Small intestine (tissue), 7 donors: ENCODE measurements at regions not wholly inside any gene's neighbourhood (a gene's known extent, or its start where the extent isn't known, plus 50 kb on each side); places are given as distances from the start of the nearest gene placed in this dataset.
"Not testable (repeated sequence)": the region's sequence is repeated elsewhere in the genome, so short reads cannot be mapped to it uniquely, and the experiment has no call there.

ENCODE experiments used
- DNase-seq, 2 donors: peaks; one replicate each; pipeline versions ENCODE4 v3.0.0 to v3.0.0-alpha.2; 2013
- FAIRE-seq: peaks from 2 replicates; lab custom pipeline; 2012; peaks lifted over from hg19 to GRCh38; lab: Jason Lieb, UNC
- H3K27ac ChIP-seq, 3 donors: one replicate each; pipeline ENCODE4 v1.5.1; 2013; ENCODE audit warnings: low read length in 2 of 3, mild to moderate bottlenecking in 2 of 3, control low read depth in 1 of 3, inconsistent platforms in 1 of 3, low read depth in 1 of 3, moderate library complexity in 1 of 3
- H3K27me3 ChIP-seq, 3 donors: one replicate each; pipeline ENCODE4 v1.6.1; 2013; ENCODE audit warnings: low read length in 3 of 3, inconsistent platforms in 1 of 3; ENCODE audit not compliant: control insufficient read depth in 3 of 3, insufficient read depth in 3 of 3
- H3K36me3 ChIP-seq, 3 donors: one replicate each; pipeline ENCODE4 v1.6.1; 2013; ENCODE audit warnings: low read length in 3 of 3, inconsistent platforms in 1 of 3, low read depth in 1 of 3, mild to moderate bottlenecking in 1 of 3, moderate library complexity in 1 of 3; ENCODE audit not compliant: control insufficient read depth in 3 of 3, insufficient read depth in 2 of 3
- H3K4me1 ChIP-seq, 3 donors: one replicate each; pipeline ENCODE4 v1.6.1; 2013; ENCODE audit warnings: low read length in 2 of 3, inconsistent platforms in 1 of 3, low read depth in 1 of 3, mild to moderate bottlenecking in 1 of 3, moderate library complexity in 1 of 3; ENCODE audit not compliant: control insufficient read depth in 3 of 3, insufficient read depth in 2 of 3
- H3K4me3 ChIP-seq, 3 donors: one replicate each; pipeline ENCODE4 v1.5.1; 2013; ENCODE audit warnings: low read length in 3 of 3, control low read depth in 1 of 3, inconsistent platforms in 1 of 3, low read depth in 1 of 3, mild to moderate bottlenecking in 1 of 3, moderate library complexity in 1 of 3
- H3K9me3 ChIP-seq, 2 donors: one replicate each; pipeline ENCODE4 v1.6.1; 2013; ENCODE audit warnings: low read depth in 1 of 2, low read length in 1 of 2; ENCODE audit not compliant: control insufficient read depth in 2 of 2, insufficient read depth in 1 of 2
- WGBS, 3 donors: extraction: QIAGEN DNeasy Blood & Tissue Kit; methylation state at CpG; one replicate each; pipeline ENCODE4 v1.1.7; 2013; 5-methylcytosine and 5-hydroxymethylcytosine counted together
- donor health status: healthy with polysubstance abuse.
- donor health status: control.
- donor health status: control.
- donor health status: Bipolar disorder and iron deficiency.
- donor health status: healthy.

- Histone ChIP-seq H3K4me1 (no peaks in the 10 kb centered on the region), H3K36me3 (no peaks in the 10 kb centered on the region), H3K9me3 (peaks cover 2 to 35% of the 10 kb centered on the region in 2 donors), H3K27ac (no peak overlapping the region), H3K4me3 (no peak overlapping the region), H3K27me3 (no peaks in the 10 kb centered on the region)
- DNase-seq (no peak), FAIRE-seq (no peak)
- WGBS, 3 donors: 87 to 91% (median 90%) methylated on average over 17 of the region's 17 CpGs
These were observed 137.4 kb downstream of the OR4C45 start for GRCh38 chr11:50170115-50170514.

GRCh38 chr11:50174189-50174588 lies 141.5 kb downstream of the OR4C45 start:
- H3K4me1 ChIP-seq: no peaks in the 10 kb centered on the region
- H3K36me3 ChIP-seq: no peaks in the 10 kb centered on the region
- no peak overlapping the region for H3K4me3 ChIP-seq
- H3K27ac ChIP-seq: no peak overlapping the region
- H3K27me3 ChIP-seq: no peaks in the 10 kb centered on the region
- peaks cover 2 to 15% of the 10 kb centered on the region in 2 donors for H3K9me3 ChIP-seq
- DNase-seq: no peak
- no peak for FAIRE-seq

- 74 to 92% (median 85%) methylated on average over 1 of the region's 1 CpG for WGBS, 3 donors
- FAIRE-seq: no peak
These were observed 142.3 kb downstream of the OR4C45 start for GRCh38 chr11:50174975-50175374.

GRCh38 chr11:50178737-50179136 lies 146.1 kb downstream of the OR4C45 start:
- Histone ChIP-seq H3K4me3 (no peak overlapping the region), H3K9me3 (peaks cover 0 to 6% of the 10 kb centered on the region in 2 donors), H3K36me3 (no peaks in the 10 kb centered on the region), H3K27me3 (no peaks in the 10 kb centered on the region), H3K4me1 (no peaks in the 10 kb centered on the region), H3K27ac (no peak overlapping the region)
- DNase-seq (no peak), FAIRE-seq (no peak)

More at GRCh38 chr11:50174975-50175374, 142.3 kb downstream of the OR4C45 start:
- Histone ChIP-seq H3K27me3 (no peaks in the 10 kb centered on the region), H3K27ac (no peak overlapping the region), H3K36me3 (no peaks in the 10 kb centered on the region), H3K4me3 (no peak overlapping the region), H3K4me1 (no peaks in the 10 kb centered on the region), H3K9me3 (peaks cover 2 to 7% of the 10 kb centered on the region in 2 donors)
- DNase-seq: no peak

GRCh38 chr11:50181334-50181733 lies 148.7 kb downstream of the OR4C45 start:
- FAIRE-seq: no peak
- Histone ChIP-seq H3K4me3 (no peak overlapping the region), H3K27ac (no peak overlapping the region), H3K4me1 (no peaks in the 10 kb centered on the region), H3K9me3 (peaks cover 0 to 14% of the 10 kb centered on the region in 2 donors), H3K27me3 (no peaks in the 10 kb centered on the region), H3K36me3 (no peaks in the 10 kb centered on the region)
- DNase-seq: no peak
- WGBS, 3 donors: 64 to 73% (median 69%) methylated on average over 2 of the region's 2 CpGs

GRCh38 chr11:50182486-50182885 lies 149.8 kb downstream of the OR4C45 start:
- H3K27me3 ChIP-seq: no peaks in the 10 kb centered on the region
- H3K9me3 ChIP-seq: peaks cover 0 to 18% of the 10 kb centered on the region in 2 donors
- no peak for DNase-seq
- no peaks in the 10 kb centered on the region for H3K4me1 ChIP-seq
- H3K4me3 ChIP-seq: no peak overlapping the region
- no peaks in the 10 kb centered on the region for H3K36me3 ChIP-seq
- H3K27ac ChIP-seq: no peak overlapping the region
- no peak for FAIRE-seq
- 91 to 96% (median 92%) methylated on average over 2 of the region's 2 CpGs for WGBS, 3 donors

- not testable (repeated sequence) for FAIRE-seq, H3K36me3 ChIP-seq, DNase-seq, H3K27ac ChIP-seq, H3K4me1 ChIP-seq, H3K27me3 ChIP-seq, H3K4me3 ChIP-seq
- 85 to 91% (median 90%) methylated on average over 17 to 19 of the region's 19 CpGs for WGBS, 3 donors
- H3K9me3 ChIP-seq: peaks cover 0 to 18% of the 10 kb centered on the region in 2 donors
These were observed 150.5 kb downstream of the OR4C45 start for GRCh38 chr11:50183170-50183569.

GRCh38 chr11:50186146-50186545 lies 153.5 kb downstream of the OR4C45 start:
- Histone ChIP-seq H3K4me3 (no peak overlapping the region), H3K27me3 (no peaks in the 10 kb centered on the region), H3K27ac (no peak overlapping the region), H3K4me1 (no peaks in the 10 kb centered on the region), H3K36me3 (no peaks in the 10 kb centered on the region), H3K9me3 (peaks cover 0 to 21% of the 10 kb centered on the region in 2 donors)
- DNase-seq: no peak
- 73 to 82% (median 74%) methylated on average over 1 of the region's 1 CpG for WGBS, 3 donors
- FAIRE-seq: no peak

GRCh38 chr11:50187220-50187619 lies 154.5 kb downstream of the OR4C45 start:
- no peak for FAIRE-seq

More at GRCh38 chr11:50187220-50187619, 154.5 kb downstream of the OR4C45 start:
- H3K27ac ChIP-seq: no peak overlapping the region
- no peaks in the 10 kb centered on the region for H3K27me3 ChIP-seq
- H3K4me3 ChIP-seq: no peak overlapping the region
- no peak for DNase-seq
- WGBS, 3 donors: 13 to 22% (median 17%) methylated on average over 1 of the region's 1 CpG
- no peaks in the 10 kb centered on the region for H3K36me3 ChIP-seq
- H3K4me1 ChIP-seq: no peaks in the 10 kb centered on the region
- H3K9me3 ChIP-seq: peaks cover 0 to 21% of the 10 kb centered on the region in 2 donors
